Nephron (organoid): ENCODE measurements at regions not wholly inside any gene's neighbourhood (a gene's known extent, or its start where the extent isn't known, plus 50 kb on each side); places are given as distances from the start of the nearest gene placed in this dataset.

Source experiments
- H3K27ac Mint-ChIP-seq, 3 experiments: 2 replicates each; pipeline ENCODE4 v1.8.0; 2020; ENCODE audit warnings: mixed read lengths in 3 of 3, mild to moderate bottlenecking in 2 of 3, moderate library complexity in 1 of 3
- H3K27me3 Mint-ChIP-seq: 2 replicates; pipeline ENCODE4 v1.8.0; 2021; ENCODE audit warnings: low read depth, mild to moderate bottlenecking, moderate library complexity, mixed read lengths
- H3K36me3 Mint-ChIP-seq: 2 replicates; pipeline ENCODE4 v1.8.0; 2020; ENCODE audit warnings: low read depth, mixed read lengths
- H3K4me1 Mint-ChIP-seq: 2 replicates; pipeline ENCODE4 v1.8.0; 2020; ENCODE audit warnings: mixed read lengths
- H3K4me3 Mint-ChIP-seq, 3 experiments: 2 replicates each; pipeline ENCODE4 v1.8.0; 2020; ENCODE audit warnings: mild to moderate bottlenecking in 3 of 3, mixed read lengths in 3 of 3, moderate library complexity in 2 of 3
- H3K9me3 Mint-ChIP-seq: 2 replicates; pipeline ENCODE4 v1.8.0; 2020; ENCODE audit warnings: mixed read lengths
- CTCF ChIP-seq, 3 experiments: fragments of 200-600 bp; sonication (generic); IDR thresholded peaks; one replicate each; pipeline ENCODE4 v1.5.0; 2021; ENCODE audit warnings: antibody characterized with exemption in 3 of 3; ENCODE audit not compliant: unreplicated experiment in 3 of 3

GRCh38 chr2:22832196-22832595, 552.8 kb upstream of the KLHL29 start:
- no peak overlapping the region for H3K27ac Mint-ChIP-seq
- H3K4me1 Mint-ChIP-seq: peaks cover 11% of the 10 kb centered on the region
- no peaks in the 10 kb centered on the region for H3K9me3 Mint-ChIP-seq
- TF ChIP-seq CTCF (IDR thresholded peaks at IDR 0.05; ENCODE audit: unreplicated experiment in 3 of 3): no peak
- H3K4me3 Mint-ChIP-seq: no peak overlapping the region
- peaks cover 7% of the 10 kb centered on the region for H3K27me3 Mint-ChIP-seq
- H3K36me3 Mint-ChIP-seq: no peaks in the 10 kb centered on the region

GRCh38 chr2:22838461-22838860, 546.5 kb upstream of the KLHL29 start:
- H3K27me3 Mint-ChIP-seq: peaks cover 7% of the 10 kb centered on the region
- no peaks in the 10 kb centered on the region for H3K36me3 Mint-ChIP-seq
- H3K27ac Mint-ChIP-seq: no peak overlapping the region
- H3K4me1 Mint-ChIP-seq: no peaks in the 10 kb centered on the region
- peaks cover 3% of the 10 kb centered on the region for H3K9me3 Mint-ChIP-seq
- H3K4me3 Mint-ChIP-seq: no peak overlapping the region
- TF ChIP-seq CTCF (IDR thresholded peaks at IDR 0.05; ENCODE audit: unreplicated experiment in 3 of 3): no peak

GRCh38 chr2:22842205-22842869, 542.6 kb upstream of the KLHL29 start:
- H3K36me3 Mint-ChIP-seq: no peaks in the 10 kb centered on the region
- no peaks in the 10 kb centered on the region for H3K4me1 Mint-ChIP-seq
- peaks cover 5% of the 10 kb centered on the region for H3K27me3 Mint-ChIP-seq
- H3K4me3 Mint-ChIP-seq: no peak overlapping the region
- H3K27ac Mint-ChIP-seq: no peak overlapping the region
- peaks cover 3% of the 10 kb centered on the region for H3K9me3 Mint-ChIP-seq
- TF ChIP-seq CTCF (IDR thresholded peaks at IDR 0.05; ENCODE audit: unreplicated experiment in 3 of 3): no peak

GRCh38 chr2:22843919-22844537, 541.0 kb upstream of the KLHL29 start:
- Mint-ChIP-seq H3K4me3 (no peak overlapping the region), H3K36me3 (no peaks in the 10 kb centered on the region), H3K27me3 (peaks cover 5% of the 10 kb centered on the region), H3K4me1 (no peaks in the 10 kb centered on the region), H3K9me3 (peaks cover 3% of the 10 kb centered on the region), H3K27ac (no peak overlapping the region)
- TF ChIP-seq CTCF (IDR thresholded peaks at IDR 0.05; ENCODE audit: unreplicated experiment in 3 of 3): no peak

GRCh38 chr2:22850310-22850709, 534.7 kb upstream of the KLHL29 start:
- Mint-ChIP-seq H3K27me3 (peaks cover 5% of the 10 kb centered on the region), H3K9me3 (peaks cover 3% of the 10 kb centered on the region), H3K4me3 (no peak overlapping the region), H3K36me3 (no peaks in the 10 kb centered on the region), H3K27ac (no peak overlapping the region), H3K4me1 (no peaks in the 10 kb centered on the region)
- TF ChIP-seq CTCF (IDR thresholded peaks at IDR 0.05; ENCODE audit: unreplicated experiment in 3 of 3): no peak

- H3K27me3 Mint-ChIP-seq: peaks cover 5% of the 10 kb centered on the region
- no peaks in the 10 kb centered on the region for H3K36me3 Mint-ChIP-seq
- H3K27ac Mint-ChIP-seq: no peak overlapping the region
- TF ChIP-seq CTCF (IDR thresholded peaks at IDR 0.05; ENCODE audit: unreplicated experiment in 3 of 3): no peak
- peaks cover 13% of the 10 kb centered on the region for H3K9me3 Mint-ChIP-seq
- H3K4me1 Mint-ChIP-seq: no peaks in the 10 kb centered on the region
- no peak overlapping the region for H3K4me3 Mint-ChIP-seq
Observed at GRCh38 chr2:22854588-22854987, 530.4 kb upstream of the KLHL29 start.
